Activated T-cell treated with anti-CD3 and anti-CD28 coated beads for 24 hours (primary cell): ENCODE measurements at regions not wholly inside any gene's neighbourhood (a gene's known extent, or its start where the extent isn't known, plus 50 kb on each side); places are given as distances from the start of the nearest gene placed in this dataset.
"Not testable (repeated sequence)": the region's sequence is repeated elsewhere in the genome, so short reads cannot be mapped to it uniquely, and the experiment has no call there.

Experiments used
- DNase-seq: peaks from one replicate; pipeline ENCODE4 v3.0.0-alpha.2; 2020; ENCODE audit warnings: low read depth

- no peak for DNase-seq
These were observed 335.2 kb downstream of the PPP1R2C start for GRCh38 chrX:42442745-42443144.

- DNase-seq, result no peak
These were observed 340.8 kb downstream of the PPP1R2C start for GRCh38 chrX:42437211-42437610.

- no peak for DNase-seq
These were observed 343.4 kb downstream of the PPP1R2C start for GRCh38 chrX:42434458-42435166.

- no peak for DNase-seq
These were observed 345.4 kb downstream of the PPP1R2C start for GRCh38 chrX:42432552-42432951.

- DNase-seq, result no peak
These were observed 355.0 kb downstream of the PPP1R2C start for GRCh38 chrX:42422961-42423360.

- no peak for DNase-seq
These were observed 357.5 kb downstream of the PPP1R2C start for GRCh38 chrX:42420426-42420825.

GRCh38 chrX:42415636-42416035 lies 362.3 kb downstream of the PPP1R2C start:
- DNase-seq, result no peak

GRCh38 chrX:42414057-42414456 lies 363.9 kb downstream of the PPP1R2C start:
- no peak for DNase-seq

GRCh38 chrX:42399632-42400024 lies 378.3 kb downstream of the PPP1R2C start:
- no peak for DNase-seq

GRCh38 chrX:42398967-42399631 lies 378.9 kb downstream of the PPP1R2C start:
- DNase-seq, result no peak

- DNase-seq, result no peak
These were observed 381.8 kb downstream of the PPP1R2C start for GRCh38 chrX:42396136-42396535.

GRCh38 chrX:42392846-42393245 lies 385.1 kb downstream of the PPP1R2C start:
- no peak for DNase-seq

GRCh38 chrX:42386681-42387080 lies 391.3 kb downstream of the PPP1R2C start:
- no peak for DNase-seq

- DNase-seq, result no peak
These were observed 392.2 kb downstream of the PPP1R2C start for GRCh38 chrX:42385730-42386129.

- no peak for DNase-seq
These were observed 393.0 kb downstream of the PPP1R2C start for GRCh38 chrX:42384956-42385355.

GRCh38 chrX:42378857-42379256 lies 399.1 kb downstream of the PPP1R2C start:
- no peak for DNase-seq

- DNase-seq, result no peak
These were observed 402.9 kb downstream of the PPP1R2C start for GRCh38 chrX:42375086-42375485.

GRCh38 chrX:42366181-42366580 lies 411.8 kb downstream of the PPP1R2C start:
- no peak for DNase-seq

GRCh38 chrX:42362219-42362618 lies 415.7 kb downstream of the PPP1R2C start:
- no peak for DNase-seq

- not testable (repeated sequence) for DNase-seq
These were observed 419.6 kb upstream of the CASK start for GRCh38 chrX:42342981-42343380.
